Stimulated activated CD8-positive, alpha-beta memory T cell treated with anti-CD3 and anti-CD28 coated beads, Interleukin-4, amount 100 ng/mL, for 48 hours (primary cell): ENCODE measurements at regions not wholly inside any gene's neighbourhood (a gene's known extent, or its start where the extent isn't known, plus 50 kb on each side); places are given as distances from the start of the nearest gene placed in this dataset.

Experiments
- DNase-seq: peaks from one replicate; pipeline ENCODE4 v3.0.0-alpha.2; 2020

DNA sequence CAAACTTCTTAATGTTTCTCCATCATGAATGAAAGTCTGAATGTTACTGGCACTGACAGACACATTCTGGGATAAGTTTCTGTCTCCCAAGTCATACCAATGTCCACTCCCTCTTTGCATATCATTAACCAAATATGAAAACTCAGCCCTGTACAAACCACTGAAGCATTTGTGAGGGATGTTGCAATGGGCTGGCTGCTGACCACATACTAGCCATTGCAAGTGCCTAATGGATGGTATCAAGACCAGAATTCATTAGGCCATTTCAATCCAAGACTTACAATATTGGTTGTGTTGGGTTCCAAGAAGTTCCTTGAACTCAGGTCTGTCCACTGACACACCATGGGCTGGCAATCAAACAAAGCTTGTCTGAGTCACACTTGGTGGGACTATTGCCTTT, 73.8 kb downstream of the CBLN2 start:
- no peak for DNase-seq

DNA sequence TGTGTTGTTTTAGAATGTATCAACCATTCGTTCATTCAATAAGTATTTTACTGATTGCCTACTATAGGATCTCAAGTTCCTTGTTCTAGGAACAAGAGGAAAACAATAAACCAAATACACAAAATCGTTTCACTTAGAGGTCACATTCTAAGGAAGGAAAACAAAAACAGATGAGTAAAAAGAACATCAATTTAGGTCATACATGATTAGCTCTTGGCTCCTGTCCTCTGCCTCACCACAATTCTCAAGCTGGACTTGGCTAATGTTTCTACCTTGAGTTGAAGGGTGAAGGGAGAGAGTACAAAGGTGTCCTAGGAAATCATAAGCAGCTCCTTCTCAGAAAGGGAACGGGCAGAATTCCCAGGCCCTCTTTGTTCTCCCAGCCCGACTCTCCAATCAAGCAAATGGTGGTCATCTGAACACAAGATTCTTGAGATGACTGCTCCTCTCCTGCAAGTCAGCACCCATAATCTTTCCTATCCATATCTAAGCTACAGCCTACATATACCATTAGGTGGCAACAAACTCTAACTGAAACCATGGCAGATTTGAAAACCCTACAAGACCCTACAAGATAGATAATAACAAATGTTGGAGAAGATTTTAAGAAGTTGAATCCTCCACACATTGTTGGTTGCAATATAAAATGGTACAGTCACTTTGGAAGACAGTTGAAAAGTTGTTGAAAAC, 76.0 kb downstream of the CBLN2 start:
- no peak for DNase-seq

DNA sequence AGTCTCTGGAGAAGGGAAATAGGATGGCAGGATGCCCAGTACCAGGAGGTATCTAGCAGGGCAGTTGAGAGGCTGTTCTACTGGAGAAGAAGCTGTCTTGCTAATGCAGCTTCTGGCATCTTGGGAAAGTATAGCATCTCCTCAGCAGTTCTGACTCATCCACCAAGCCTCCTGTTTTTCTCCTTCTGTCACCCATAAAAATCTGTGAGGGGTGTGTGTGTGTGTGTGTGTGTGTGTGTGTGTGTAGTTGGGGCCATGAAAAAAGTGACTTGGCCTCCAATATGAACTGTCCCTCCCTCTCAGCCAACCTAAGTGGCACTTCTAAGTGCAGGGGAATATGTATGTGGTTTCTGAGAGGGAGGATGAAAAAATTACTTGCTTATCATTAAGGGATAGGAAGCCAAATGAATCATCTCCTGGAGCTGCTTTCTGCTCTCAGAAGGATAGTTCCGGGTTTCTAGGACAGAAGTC, 83.9 kb downstream of the CBLN2 start:
- DNase-seq: no peak

DNA sequence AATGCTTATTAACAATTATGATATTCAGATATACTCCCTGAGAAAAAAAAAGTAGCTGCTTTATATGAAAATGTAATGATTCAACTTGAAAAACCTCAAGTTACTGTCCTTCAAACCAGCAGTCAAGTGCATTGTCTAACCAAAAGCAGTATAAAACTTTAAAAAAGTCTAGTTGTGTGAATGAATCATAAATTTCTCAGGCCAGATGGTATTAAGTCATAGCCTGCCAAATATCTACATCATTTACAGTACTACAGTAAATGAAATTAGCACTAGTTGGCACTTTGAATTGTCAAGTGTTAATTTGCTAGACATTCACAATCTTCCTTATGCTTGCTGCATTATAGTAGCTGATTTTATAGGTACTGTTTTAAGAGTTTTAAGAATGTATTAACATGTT, 85.9 kb downstream of the CBLN2 start:
- DNase-seq: no peak

DNA sequence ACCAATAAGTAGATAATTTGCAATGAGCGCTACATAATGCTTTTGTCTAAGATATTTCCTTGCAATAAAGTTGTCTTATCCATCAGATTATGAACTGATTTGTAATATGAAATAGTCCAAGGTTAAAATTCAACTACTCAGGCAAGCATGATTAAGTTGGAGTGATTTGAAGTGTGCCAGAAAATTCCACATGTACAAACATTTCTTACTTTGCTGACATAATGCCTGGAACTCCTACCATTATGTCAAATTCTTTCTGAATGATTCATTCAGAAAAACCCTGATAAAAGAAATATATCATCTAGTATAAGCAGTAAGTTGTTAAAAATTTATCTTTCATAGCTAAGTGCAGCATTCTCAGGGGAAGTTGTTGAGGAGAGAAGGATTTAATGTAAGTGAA, 87.3 kb downstream of the CBLN2 start:
- DNase-seq: no peak

DNA sequence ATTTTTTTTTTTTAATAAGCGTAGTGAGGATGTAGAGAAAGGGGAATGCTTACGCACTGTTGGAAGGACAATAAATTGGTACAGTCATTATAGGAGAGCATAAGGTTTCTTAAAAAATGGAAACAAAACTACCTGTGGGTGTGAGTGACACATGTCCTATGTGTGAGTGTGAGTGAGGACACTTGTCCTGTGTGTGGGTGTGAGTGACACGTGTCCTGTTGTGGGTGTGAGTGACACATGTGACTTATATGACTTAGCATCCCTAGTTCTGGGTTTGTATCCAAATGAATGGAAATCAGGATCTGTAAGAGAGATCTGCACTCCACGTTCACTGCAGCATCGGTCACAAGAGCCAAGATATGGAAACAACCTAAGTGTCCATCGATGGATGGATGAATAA, 91.8 kb downstream of the CBLN2 start:
- no peak for DNase-seq

DNA sequence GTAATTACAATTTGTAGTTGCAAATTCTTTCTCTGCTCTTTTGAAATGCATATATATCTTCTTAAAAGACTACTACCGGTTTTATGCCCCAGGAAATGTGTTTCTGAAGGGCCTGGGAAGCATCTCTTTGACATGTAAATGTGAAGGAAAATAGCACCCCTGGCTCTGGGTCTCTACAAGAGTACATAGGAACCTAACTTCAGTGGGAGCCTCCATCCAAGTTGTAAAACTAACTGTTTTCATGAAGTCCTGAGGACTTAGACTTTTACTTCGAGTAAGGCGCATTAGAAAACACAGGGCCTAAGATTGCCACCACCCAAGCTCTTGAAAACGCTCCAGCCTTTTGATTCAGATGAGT, 99.4 kb downstream of the CBLN2 start:
- no peak for DNase-seq

DNA sequence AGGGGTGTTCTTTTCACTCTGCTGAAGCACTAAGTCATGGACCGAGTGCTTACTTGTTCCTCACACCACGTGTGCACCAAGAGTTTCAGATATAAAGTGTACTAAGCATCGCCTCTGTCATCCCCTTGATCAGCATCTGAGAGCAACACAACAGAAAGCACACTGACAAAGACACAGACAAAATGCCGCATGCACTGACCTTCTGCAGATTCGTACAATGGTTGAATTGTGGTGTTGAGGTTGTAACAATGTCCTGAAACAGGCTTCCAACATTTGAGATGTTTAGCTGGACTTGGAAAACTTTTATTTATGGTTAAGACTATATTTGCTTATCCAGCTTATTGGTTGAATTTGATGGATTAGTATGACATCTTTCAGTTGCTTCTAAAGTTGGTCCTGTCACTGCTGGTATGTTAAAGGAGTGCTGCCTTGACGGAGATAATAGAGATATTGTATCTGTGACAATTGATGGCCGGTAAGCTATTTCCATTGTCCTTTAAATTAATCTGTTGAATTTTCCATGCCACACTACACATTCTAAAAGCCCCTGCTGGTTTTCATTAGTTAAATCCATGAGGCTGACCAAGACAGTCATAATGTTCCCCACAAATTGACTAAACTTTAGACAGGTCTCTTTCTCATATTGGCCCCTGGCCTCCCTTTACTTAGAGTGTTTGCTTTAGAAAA, 99.9 kb downstream of the CBLN2 start:
- DNase-seq: no peak

DNA sequence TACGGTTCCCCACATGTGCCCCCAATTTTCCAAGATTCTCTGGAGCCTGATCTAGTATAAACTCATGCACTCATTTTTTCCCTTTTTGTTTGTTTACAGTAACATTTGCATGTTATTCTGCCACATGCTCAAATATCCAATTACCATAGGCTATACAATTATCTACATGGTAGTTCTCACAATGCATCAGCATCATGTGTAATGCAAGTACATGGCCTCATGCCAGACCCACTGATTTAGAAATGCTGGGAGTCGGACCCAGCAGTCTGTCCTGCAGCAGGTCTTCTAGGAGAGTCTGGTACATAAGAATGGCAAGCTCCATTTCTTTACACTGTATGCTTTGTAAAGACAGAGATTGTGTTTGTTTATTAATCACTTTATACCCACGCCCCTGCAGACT, 107.7 kb downstream of the CBLN2 start:
- DNase-seq: no peak

DNA sequence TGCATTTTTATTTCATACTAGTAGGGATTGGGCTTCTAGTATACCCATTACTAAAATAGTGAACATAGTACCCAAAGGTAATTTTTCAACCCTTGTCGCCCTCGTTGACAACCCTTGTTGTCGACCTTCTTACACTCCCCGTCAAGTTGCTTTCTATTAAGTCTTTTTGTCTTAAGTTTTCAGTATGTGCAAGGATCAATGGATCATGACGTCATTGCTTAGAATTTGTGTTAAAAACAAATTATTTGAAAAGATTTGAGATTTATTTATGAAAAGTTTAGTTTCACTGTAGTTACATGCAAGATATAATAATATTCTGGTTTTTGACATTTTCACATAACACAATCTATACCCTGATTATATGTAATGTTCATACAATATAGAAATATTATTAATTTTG, 110.4 kb downstream of the CBLN2 start:
- DNase-seq: no peak

DNA sequence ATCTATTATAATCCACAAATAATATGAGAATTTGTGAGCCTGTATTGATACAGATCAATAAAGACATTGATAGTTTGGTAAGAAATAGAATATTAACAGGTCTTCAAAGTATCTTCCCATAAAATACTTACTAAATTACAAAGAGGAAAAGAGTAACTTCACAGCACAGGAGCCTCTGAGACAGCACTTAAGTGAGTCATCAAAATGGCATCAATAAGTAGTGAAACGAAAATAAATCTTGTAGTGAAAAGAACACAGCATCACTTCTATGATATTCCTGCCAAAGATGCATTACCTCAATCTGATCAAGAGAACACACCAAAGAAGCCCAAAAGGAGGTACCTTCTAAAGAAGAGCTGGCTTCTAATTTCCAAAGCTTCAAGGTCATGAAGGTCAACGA, 116.4 kb downstream of the CBLN2 start:
- DNase-seq: no peak

DNA sequence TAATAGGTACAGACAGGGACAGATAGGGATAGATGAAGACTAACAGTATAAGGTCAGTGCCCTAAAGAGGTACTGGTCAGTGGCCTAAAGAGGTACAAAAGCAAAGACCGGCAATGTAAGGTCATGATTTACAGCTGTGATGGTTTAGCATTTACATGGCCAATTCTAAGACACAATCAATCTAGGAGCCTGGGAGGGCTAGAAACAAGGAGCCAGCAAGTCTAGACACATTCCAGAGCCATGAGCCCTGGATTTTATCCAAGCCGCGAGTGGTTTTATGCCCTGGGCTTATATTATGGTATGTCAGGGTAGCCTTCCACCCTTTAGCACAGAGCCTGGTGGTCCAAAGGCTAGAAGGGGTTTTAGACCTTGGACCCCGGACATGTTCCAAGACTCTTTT, 124.2 kb downstream of the CBLN2 start:
- DNase-seq: no peak

DNA sequence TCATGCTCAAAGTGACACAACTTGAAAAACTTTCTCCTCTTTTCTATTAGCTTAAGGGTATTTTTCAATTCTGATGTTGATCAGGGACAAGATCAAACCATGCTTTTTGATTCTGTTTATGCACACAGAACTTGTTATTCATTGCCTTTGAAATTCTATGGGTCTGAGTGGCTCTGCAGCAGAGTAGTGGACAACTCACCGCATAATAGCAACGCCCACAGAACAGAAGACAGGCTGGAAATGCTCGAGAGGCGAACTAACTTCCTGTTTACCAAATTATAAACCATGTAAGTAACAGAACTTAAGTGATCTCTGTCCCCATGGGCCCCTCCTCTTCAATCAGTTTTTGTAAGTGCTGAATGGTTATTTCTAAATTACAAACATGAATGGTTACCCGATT, 131.2 kb downstream of the CBLN2 start:
- DNase-seq: no peak

DNA sequence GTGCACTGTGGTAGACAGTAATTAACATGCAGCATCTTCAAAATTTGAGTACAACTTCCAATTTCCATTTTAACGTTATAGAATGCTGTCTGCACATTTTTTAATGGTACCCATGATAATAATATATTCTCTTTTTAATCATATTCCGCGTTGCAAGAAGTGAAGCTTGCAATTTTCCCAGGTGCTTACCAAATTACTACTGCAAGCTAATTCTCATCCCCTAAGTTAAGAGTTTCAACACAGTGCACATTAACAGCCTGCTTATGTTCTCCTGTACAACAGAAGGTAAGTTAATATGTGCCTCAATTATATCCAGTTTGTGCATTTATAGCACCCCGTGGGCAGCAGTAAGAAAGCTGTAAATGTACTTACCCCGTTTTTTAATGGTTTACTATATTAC, 132.9 kb downstream of the CBLN2 start:
- no peak for DNase-seq

DNA sequence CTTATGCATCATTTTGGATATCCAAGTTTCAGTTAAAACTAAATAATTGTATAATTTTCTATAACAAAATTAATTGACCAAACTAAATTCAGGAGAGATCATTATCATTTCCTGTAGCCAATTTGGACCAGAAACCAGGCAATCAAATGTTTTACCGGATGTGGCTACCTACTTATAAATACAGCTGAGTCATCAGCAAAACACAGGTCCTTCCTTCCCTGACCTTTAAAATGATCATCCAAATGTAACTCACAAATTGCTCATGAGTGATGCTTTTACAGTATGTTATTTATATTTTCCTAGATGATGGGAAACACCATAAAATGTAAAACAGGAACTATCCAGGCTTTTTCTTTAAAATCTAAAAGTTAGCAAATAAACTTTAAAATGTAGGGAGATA, 133.7 kb downstream of the CBLN2 start:
- DNase-seq: no peak

DNA sequence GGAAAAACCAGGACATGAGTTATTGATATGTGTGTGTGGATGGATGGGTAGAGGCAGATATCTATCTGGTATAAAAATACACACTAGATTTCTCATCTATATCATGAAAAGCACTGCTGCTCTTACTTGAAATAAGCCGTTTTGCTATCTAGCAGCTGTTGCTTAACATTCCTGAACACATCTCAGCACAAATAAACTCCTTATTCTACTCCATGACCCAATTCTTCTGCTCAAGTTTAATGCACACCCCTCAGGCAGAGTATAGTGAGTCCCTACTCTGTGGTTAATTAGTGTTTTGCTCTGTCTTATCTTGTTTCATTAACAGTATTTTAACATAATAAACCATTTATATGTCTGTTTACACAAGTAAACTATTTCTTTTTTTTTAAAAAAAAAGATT, 134.2 kb downstream of the CBLN2 start:
- DNase-seq: no peak

DNA sequence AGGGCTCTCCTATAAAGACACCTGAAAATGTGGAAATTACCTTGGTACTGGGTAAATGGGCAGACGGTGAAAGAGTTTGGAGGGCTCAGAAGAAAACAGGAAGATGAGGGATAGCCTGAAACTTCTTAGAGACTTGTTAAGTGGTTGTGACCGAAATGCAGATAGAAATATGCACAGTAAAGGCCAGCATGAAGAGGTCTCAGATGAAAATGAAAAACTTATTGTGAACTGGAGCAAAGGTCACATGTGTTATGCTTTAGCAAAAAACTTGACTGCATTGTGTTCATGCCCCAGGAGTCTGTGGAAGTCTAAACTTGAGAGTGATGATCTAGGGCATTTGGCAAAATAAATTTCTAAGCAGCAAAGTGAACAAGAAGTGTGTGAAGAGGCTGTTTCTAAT, 137.1 kb downstream of the CBLN2 start:
- DNase-seq: no peak

DNA sequence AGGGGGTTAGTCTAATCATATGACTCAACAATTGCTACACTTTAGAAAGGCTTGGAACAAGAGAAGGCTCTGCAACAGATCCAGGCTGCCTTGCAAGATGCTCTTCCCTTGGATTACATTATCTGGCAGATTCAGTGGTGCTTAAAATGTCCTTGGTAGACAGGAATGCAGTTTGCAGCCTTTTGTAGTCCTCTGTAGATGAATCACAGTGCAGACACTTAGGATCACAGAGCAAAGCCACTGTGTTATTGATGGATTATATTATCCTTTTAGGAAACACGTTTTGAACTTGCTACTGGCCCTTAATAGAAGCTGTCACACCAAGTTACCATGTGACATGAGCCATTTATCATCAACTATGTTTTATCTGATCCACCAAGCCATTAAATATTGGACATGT, 152.2 kb downstream of the CBLN2 start:
- DNase-seq: no peak

DNA sequence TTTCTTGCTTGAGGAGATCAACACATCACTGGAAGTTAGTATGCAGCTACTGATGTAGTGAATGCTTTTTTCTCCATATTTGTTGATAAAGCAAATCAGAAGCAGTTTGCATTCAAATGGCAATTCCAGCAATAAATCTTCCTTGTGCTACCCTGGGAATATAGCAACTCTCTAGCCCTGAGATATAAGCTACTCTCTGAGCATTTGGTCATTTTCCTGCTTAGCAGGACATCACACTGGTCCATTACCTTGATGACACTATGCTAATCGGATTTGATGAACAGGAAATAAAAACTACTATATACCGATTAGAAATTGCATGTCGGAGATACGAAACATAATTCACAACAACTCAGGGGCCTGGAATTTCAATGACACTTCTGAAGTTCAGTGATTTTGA, 152.7 kb downstream of the CBLN2 start:
- no peak for DNase-seq

DNA sequence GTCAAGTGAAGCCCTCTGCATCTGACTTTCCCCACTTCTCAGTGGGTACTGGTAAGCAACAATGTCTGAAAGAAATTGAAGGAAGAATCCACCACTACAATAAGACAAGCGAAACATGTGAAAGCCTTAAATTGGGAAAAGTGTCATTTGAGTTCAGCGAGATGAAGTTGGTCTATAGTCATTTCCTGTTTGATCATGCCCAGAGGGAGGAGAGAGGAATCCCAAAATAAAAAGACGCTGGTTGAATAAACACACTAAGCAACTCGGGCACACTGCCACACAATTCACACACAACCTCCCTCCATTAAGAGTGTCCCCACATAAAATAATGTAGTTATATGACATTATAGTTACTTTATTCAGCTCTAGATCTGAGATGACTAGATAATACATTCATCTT, 166.1 kb downstream of the CBLN2 start:
- DNase-seq: no peak

DNA sequence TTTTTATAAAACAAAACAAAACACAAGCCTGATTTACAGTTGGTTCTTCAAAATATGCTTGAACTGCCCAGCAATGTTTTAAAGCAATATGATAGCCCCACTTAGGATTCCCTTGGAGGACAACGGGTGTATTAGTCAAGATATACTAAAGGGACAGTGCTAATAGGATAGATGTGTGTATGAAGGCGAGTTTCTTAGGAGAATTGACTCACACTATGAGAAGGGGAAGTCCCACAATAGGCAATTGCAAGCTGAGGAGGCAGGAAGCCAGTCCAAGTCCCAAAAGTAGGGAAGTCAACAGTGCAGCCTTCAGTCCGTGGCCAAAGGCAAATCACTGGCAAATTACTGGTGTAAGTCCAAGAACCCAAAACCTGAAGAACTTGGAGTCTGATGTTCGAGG, 167.9 kb downstream of the CBLN2 start:
- no peak for DNase-seq

DNA sequence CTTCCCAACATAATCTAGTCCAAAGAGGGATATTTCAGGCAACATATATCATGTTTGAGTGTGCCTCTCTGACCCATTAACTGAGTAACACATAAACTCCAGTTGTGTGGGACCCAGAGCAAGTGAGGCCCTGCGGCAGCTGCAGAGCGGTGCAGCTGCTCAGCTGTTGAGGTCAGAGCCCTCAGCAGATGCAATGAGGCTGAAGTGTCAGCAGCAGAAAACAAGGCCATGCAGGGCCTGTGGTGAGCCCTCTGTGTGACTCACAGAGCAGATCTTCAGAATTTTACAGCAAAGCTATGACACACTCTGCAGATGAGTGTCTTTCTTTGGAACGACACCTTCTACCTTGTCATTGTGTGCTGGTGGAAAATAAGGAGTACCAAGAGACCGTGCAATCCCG, 168.5 kb downstream of the CBLN2 start:
- DNase-seq: no peak

DNA sequence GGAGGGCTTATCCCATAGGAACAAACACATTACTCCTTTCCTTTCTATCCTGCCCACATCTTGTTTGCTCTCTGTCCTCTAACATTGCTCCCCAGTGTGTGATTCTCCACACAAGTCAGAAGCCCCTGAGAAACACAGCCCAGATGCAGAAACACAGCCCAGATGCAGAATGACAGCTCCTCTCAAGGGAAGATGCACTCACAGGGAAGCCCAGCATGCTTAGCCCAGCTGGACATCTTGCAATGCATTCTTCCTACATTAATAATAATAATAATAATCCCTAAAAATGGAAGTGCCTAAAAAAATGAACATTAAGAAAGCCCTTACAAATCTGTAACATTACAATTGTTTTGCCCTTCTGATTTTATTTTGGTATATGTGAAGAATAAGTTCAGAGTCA, 172.1 kb downstream of the CBLN2 start:
- no peak for DNase-seq

DNA sequence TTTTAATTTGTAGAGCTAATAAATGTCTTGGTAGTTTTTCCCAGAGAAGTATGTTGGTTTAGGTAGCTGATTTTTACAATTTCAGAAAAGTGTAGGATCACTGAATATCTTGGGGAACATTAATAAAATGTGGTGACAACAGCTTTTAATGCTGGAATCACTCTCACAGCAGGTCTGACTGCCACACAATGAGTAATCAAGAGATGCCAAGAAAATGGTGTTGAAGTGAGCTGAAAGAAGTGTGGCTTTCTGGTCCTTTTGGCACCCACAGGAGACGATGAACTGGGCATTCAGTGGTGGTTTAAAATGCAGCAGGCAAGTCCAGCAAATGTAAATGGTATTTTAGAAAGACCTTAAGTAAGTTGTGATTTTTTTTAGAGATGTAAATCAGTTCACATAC, 175.8 kb downstream of the CBLN2 start:
- DNase-seq: no peak

DNA sequence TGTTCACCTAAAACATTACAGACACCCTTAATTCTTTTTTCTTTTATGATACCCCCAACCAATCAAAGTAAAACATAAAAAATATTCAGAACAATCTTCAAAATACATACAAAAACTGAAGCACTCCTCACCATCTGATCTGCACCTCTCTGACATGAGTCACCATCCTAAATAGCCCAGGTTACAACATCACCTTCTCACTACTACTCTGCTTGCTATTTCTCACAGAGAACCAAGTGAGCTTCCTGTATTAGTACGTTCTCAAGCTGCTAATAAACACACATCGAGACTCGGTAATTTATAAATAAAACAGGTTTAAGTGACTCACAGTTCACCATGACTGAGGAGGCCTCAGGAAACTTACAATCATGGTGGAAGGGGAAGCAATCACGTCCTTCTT, 183.5 kb downstream of the CBLN2 start:
- DNase-seq: no peak
